Ascending aorta (tissue), 2 donors: ENCODE measurements at regions not wholly inside any gene's neighbourhood (a gene's known extent, or its start where the extent isn't known, plus 50 kb on each side); places are given as distances from the start of the nearest gene placed in this dataset.

Experiments
- DNase-seq, 2 donors: peaks; one replicate each; pipeline ENCODE4 v3.0.0-alpha.2; 2019; ENCODE audit warnings: low spot score in 2 of 2
- H3K27ac ChIP-seq, 2 donors: fragments of 200-600 bp; sonication (generic); one replicate each; pipeline ENCODE4 v1.5.1; 2016 to 2017; ENCODE audit warnings: mild to moderate bottlenecking in 1 of 2
- H3K27me3 ChIP-seq: fragments of 200-600 bp; sonication (generic); one replicate; pipeline ENCODE4 v1.5.1; 2017
- H3K36me3 ChIP-seq, 2 donors: fragments of 200-600 bp; sonication (generic); one replicate each; pipeline ENCODE4 v1.5.1; 2016
- H3K4me1 ChIP-seq, 2 donors: fragments of 200-600 bp; sonication (generic); one replicate each; pipeline ENCODE4 v1.5.1; 2016 to 2017; ENCODE audit warnings: mild to moderate bottlenecking in 1 of 2
- H3K4me3 ChIP-seq, 2 donors: fragments of 200-600 bp; sonication (generic); one replicate each; pipeline ENCODE4 v1.5.1; 2016 to 2017; ENCODE audit warnings: mild to moderate bottlenecking in 1 of 2
- H3K9me3 ChIP-seq, 2 donors: fragments of 200-600 bp; sonication (generic); one replicate each; pipeline ENCODE4 v1.5.1; 2016
- intact Hi-C: fragments of 100-400 bp; cut with DNase I; formaldehyde crosslinking; loops from one replicate; pipeline ENCODE4 v1.15.1; 2023
- TF ChIP-seq, protein P1 (sequence below), 3 experiments: fragments of 200-600 bp in 2 of 3; fragments of 450-650 bp in 1 of 3; sonication (generic) in 2 of 3; IDR thresholded peaks; one replicate each; pipeline ENCODE4 v1.5.1; 2016 to 2019; ENCODE audit warnings: antibody characterized with exemption in 3 of 3, mild to moderate bottlenecking in 1 of 3, moderate library complexity in 1 of 3

DNA sequence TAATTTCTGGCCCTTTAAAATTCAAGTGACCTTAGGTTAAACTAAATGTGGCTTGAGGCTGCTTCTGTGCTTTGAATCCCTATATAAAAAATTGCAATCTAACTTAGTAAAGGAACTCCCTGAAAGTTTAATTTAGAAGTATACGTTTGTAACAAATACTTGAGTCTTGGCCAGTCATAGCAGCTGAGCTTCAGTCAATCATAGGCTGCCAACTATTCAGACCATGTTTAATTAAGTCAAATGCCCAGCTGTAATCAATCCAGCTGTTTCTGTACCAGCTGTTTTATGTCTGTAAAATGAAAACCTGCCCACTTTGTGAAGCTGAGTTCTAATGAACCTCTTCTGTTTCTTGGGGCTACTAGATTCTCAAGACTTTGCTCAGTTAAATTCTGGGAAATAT lies 760.1 kb downstream of the MAT2B start:
- H3K4me3 ChIP-seq, result no peak overlapping the region
- no peak overlapping the region for H3K27ac ChIP-seq
- H3K36me3 ChIP-seq, result no peaks in the 10 kb centered on the region

DNA sequence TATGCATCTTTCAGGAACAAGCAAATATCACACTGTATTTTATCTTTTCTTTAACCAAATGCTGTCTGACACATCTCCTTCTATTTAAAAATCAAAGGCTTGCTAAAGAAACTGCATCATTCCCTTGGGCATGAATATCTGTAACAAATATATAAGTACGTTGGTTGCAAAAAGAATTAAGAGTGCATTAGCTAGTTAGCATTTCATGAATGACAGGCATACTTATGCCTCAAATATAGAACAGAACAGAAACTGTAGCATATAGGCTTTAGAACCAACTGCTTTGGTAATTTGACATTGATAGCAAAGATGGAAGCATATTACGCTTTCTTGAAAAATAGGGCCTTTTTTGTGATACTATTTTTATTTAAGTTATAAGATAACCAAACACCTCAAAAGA lies 761.2 kb downstream of the MAT2B start:
- Histone ChIP-seq H3K4me3 (no peak overlapping the region), H3K27me3 (no peaks in the 10 kb centered on the region), H3K36me3 (no peaks in the 10 kb centered on the region), H3K27ac (no peak overlapping the region), H3K4me1 (no peaks in the 10 kb centered on the region), H3K9me3 (no peaks in the 10 kb centered on the region)
- TF ChIP-seq, protein P1, sequence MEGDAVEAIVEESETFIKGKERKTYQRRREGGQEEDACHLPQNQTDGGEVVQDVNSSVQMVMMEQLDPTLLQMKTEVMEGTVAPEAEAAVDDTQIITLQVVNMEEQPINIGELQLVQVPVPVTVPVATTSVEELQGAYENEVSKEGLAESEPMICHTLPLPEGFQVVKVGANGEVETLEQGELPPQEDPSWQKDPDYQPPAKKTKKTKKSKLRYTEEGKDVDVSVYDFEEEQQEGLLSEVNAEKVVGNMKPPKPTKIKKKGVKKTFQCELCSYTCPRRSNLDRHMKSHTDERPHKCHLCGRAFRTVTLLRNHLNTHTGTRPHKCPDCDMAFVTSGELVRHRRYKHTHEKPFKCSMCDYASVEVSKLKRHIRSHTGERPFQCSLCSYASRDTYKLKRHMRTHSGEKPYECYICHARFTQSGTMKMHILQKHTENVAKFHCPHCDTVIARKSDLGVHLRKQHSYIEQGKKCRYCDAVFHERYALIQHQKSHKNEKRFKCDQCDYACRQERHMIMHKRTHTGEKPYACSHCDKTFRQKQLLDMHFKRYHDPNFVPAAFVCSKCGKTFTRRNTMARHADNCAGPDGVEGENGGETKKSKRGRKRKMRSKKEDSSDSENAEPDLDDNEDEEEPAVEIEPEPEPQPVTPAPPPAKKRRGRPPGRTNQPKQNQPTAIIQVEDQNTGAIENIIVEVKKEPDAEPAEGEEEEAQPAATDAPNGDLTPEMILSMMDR (IDR thresholded peaks at IDR 0.05), result no peak
- intact Hi-C loops, result no loop called here
- DNase-seq, result no peak

More for the DNA sequence above, 760.1 kb downstream of the MAT2B start:
- no peaks in the 10 kb centered on the region for H3K27me3 ChIP-seq
- H3K4me1 ChIP-seq, result no peaks in the 10 kb centered on the region
- intact Hi-C loops, result no loop called here
- no peaks in the 10 kb centered on the region for H3K9me3 ChIP-seq
- TF ChIP-seq, protein P1 (IDR thresholded peaks at IDR 0.05), result no peak
- no peak for DNase-seq

DNA sequence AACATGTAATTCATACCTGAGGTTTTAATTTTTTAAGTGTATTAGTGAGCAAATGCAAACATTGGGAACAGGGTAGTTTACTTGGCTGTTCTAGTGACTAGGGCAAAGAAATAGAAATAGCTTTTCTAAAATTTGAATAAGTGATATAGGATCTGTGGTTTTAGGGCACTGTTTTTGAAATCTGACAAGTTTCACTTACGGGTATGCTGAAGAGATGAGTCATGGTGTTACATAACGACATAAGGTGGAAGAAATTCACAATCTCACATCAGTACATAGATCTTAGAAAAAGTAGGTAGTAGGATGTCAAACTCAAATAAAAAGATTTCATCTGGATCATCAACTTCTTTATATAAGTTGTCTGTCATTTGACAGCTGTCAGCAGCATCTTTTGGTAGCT lies 772.3 kb downstream of the MAT2B start:
- no peaks in the 10 kb centered on the region for H3K36me3 ChIP-seq
- intact Hi-C loops, result no loop called here
- no peaks in the 10 kb centered on the region for H3K9me3 ChIP-seq
- no peak for DNase-seq
- no peak overlapping the region for H3K4me3 ChIP-seq
- no peak overlapping the region for H3K27ac ChIP-seq
- TF ChIP-seq, protein P1 (IDR thresholded peaks at IDR 0.05), result no peak
- no peaks in the 10 kb centered on the region for H3K27me3 ChIP-seq
- H3K4me1 ChIP-seq, result no peaks in the 10 kb centered on the region

DNA sequence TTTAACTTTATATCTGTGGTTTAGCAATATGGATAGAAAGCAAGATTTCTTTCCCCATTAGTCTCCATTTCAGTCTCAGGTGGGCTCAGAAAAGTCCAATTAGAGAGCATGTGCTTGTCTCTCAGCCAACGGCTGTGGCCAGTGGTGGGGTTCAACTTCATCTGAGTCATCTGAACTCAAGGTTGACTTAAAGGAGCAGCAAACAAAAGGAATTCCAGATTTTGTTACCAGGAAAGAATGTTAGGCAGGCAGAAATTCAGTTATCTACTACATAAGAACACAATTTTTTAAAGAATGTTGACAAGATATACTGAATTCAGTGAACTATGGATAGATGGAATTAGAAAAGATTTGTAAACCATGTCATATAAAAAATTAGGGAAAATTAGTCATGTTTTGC lies 784.1 kb downstream of the MAT2B start:
- no peak overlapping the region for H3K4me3 ChIP-seq
- H3K36me3 ChIP-seq, result no peaks in the 10 kb centered on the region
- H3K27ac ChIP-seq, result no peak overlapping the region
- H3K27me3 ChIP-seq, result no peaks in the 10 kb centered on the region
- H3K4me1 ChIP-seq, result no peaks in the 10 kb centered on the region
- no peaks in the 10 kb centered on the region for H3K9me3 ChIP-seq
- no peak for DNase-seq
- intact Hi-C loops, result no loop called here
- TF ChIP-seq, protein P1 (IDR thresholded peaks at IDR 0.05), result no peak

DNA sequence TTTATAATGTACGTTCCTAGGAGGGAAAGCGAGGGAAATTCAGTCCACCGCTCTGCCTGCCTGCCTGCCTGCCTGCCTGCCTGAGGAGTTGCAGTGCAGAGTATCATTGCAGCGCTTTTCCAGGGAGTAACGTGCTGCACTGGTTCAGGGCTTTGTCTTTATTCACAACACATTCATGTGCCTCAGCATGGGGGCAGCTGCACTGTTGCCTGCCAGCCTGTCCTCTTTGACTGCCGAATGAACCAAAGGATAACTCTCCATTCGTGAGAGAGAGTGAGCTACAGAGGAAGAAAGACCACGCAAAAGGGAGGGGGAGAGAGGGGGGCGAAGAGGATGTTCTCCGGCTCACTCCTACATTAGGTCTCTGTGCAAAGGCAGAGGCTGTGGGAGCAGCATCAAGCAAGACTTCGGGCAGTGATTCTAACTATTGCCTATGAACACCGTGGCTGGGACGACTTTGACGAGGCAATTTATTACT lies 791.2 kb downstream of the MAT2B start:
- DNase-seq, result no peak

More for the DNA sequence above, 791.2 kb downstream of the MAT2B start:
- no peaks in the 10 kb centered on the region for H3K36me3 ChIP-seq
- intact Hi-C loops, result no loop called here
- H3K4me1 ChIP-seq, result no peaks in the 10 kb centered on the region
- H3K27ac ChIP-seq, result no peak overlapping the region
- no peaks in the 10 kb centered on the region for H3K27me3 ChIP-seq
- H3K9me3 ChIP-seq, result no peaks in the 10 kb centered on the region
- TF ChIP-seq, protein P1 (IDR thresholded peaks at IDR 0.05), result no peak
- no peak overlapping the region for H3K4me3 ChIP-seq
